Activated T-helper 9 cell treated with anti-CD3 and anti-CD28 coated beads, Interleukin-2, amount 50 U/mL, for 16 hours (primary cell): ENCODE measurements at regions not wholly inside any gene's neighbourhood (a gene's known extent, or its start where the extent isn't known, plus 50 kb on each side); places are given as distances from the start of the nearest gene placed in this dataset.
"Not testable (repeated sequence)": the region's sequence is repeated elsewhere in the genome, so short reads cannot be mapped to it uniquely, and the experiment has no call there.

Experiments used
- DNase-seq: peaks from one replicate; pipeline ENCODE4 v3.0.0-alpha.2; 2020; ENCODE audit warnings: low read depth

DNA sequence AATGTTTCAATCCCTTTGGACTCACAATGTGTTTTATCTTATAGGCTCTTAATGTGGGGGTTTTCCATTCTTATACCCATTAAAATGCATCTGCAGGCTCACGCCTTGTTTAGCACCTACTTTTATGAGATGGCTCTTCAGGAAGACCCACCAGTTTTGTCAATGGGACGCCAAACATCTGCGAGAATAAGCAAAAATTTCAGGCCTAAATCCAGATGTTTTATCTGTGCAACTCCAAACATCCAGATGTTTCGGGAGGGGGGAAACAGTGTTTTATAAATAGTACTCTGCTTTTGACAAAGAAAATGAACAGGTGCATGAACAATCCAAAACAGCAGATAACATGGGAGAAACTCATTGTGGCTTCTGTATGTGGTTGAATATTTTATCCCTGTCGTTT, 342.8 kb downstream of the DHX15 start:
- no peak for DNase-seq

DNA sequence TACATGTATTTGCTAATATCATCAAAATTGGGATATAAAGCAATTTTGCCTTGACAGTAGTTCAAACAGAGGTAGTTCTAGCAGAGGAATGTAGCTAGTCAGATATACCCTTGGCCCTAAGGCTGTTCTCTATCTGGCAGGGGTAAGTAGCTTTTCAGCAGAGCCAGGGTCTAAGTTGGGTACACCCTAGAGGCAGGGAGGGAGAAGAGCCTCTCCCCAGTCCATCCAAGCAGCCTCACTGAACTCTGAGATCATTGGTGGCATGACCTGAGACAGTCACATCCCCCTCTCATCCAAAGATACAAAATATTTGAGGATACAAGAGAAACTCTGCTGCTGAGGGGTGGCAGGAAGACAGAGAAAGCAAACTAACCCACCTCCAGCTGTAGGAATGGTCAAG, 343.7 kb downstream of the DHX15 start:
- DNase-seq, result no peak

DNA sequence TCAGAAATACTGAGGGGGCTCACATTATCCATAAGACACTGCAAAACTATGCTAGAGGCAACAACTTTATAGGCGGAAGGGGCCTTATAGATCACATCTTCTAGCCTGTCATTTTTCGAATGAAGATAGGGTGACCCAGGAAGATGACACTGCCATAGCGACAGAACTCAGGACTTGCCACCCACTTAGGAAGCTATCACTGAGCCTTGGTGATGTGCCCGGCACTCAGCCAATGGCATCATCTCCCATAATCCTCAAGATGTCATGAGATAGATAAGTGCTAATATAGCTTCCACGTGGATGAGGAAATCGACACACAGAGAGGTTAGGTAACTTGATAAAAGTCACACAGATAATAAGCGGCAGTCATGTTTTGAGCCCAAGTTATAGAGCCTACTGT, 346.6 kb downstream of the DHX15 start:
- DNase-seq, result no peak

DNA sequence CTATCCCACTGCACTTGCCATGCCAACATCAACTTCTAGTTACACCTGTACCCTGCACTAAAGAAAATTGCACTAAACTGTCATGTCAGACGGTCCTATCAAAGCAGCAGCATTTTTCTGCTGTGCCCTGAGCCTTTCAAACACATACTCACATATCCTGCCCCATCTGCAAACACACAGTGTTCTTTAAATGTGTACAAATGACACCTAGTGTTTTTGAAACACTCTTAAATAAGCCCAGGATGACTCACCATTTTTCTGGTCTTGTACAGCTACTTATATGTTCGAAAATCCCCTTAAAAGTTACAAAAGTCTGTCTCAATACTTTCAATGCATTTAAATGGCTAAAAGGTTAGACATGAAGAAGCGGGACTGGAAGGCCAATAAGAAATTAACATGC, 346.7 kb upstream of the PPARGC1A start:
- no peak for DNase-seq

DNA sequence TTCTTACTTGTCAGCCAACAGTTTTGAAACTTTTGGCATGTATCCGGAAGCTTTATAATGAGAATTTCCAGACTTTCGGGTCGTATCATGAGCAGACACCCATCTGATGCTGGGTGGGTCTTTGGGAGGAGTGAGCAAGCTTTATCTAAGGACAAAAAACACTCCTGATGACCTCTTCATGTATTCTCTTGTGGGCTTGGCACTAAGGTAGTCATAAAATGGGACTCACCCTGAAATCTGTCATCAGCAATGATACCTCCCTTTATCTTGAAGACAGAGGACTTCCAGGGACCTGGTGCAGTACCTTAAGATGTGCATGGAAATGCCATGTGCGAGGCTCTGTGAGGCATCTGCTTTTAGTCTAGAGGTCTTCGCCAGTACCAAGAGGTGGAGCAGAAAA, 346.3 kb upstream of the PPARGC1A start:
- DNase-seq, result no peak

DNA sequence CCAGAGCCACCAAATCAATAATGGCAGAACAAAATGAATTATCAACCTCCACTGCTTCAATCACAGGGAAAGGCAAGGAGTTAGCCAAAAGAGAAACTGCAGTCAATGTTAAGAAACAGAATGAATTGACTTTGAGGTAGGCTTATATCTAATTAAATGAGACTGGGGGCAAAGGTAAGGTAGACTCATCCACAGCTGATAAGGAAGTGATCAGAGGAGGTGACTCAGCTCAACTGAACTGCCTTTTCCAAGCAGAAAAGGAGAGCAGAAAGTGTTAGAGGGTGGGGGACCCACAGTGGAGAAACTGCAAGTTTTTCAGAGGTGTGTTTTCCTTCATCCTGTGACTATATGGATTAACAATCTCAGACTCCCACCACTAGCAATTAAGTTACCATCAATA, 345.8 kb upstream of the PPARGC1A start:
- no peak for DNase-seq

DNA sequence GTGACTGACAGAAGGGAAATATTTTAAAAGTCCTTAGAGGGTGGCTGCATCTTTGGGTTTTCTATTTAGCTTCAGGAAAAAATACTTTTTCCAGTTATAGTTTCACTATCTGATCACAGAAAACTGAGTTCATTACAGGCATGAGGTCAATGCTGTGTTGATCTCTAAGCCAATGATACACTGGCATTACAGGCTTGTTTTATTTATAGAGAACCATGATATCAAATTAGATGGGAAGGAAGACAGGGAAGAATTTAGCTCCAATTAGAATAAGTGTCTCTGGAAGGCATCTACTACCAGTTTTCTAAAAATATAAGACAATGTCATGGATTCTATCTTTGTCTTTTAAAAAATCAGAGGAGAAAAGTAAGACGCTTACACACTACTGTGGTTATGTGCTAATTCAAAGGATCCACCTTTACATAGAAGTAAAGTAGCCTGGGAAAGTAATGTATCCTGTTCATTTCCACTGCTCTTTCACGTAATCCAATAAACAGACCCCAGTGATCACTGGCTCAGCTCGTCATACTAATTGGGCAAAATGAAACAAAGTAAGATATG, 344.5 kb upstream of the PPARGC1A start:
- no peak for DNase-seq

DNA sequence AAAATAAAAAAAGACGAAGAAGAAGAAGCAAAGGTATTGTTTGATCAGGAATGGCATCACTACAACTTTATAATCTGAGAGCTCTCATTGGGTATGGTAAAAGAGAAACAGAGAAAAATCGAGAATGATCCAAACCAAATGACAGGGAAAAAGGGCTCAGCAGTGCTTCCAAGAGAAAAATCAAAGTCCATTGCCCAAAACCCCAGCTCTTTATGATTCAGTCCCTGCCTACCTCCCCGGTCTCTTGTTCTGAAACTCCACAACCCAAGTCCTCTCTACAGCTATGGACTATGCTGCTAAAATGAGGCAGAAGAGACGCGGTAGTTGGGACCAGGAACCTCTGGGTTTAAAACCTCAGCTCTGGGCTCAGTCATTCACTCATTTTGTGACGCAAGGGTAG, 341.1 kb upstream of the PPARGC1A start:
- no peak for DNase-seq

DNA sequence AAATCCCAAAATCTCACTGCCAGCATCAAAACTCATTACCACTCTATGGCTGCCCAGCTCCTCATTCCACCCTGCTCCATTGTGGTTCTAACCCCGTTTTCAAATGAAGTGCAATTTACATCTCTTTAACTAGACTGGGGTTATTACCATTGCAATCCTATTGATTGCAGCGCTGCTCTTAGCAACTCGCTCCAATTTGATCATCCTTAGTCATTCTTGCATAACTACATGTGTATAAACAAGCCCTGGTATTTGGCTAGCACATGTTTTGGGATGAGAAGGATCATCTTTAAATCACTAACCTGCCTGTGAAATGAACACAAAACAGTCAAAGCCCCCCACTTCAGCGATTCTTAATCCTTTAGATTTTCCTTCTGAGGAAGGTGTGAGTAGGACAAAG, 340.1 kb upstream of the PPARGC1A start:
- DNase-seq, result no peak

DNA sequence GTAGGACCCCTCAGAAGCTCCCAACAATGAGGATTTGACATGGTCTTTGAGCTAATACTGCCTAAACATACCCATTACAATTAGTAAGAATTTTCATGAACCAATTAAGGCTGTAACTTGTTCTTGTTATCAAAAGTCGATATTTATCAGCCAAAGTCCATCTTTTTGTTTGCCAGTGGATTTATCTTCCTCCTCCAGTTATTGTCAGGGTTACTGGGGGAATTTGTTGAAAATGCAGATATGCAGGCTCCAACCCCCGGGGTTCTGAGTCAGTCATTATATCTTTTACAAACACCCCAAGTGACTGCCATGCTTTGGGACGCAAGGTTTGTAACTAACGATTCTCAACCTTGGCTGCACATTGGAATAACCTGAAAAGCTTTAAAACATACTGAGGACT, 338.8 kb upstream of the PPARGC1A start:
- DNase-seq, result no peak

DNA sequence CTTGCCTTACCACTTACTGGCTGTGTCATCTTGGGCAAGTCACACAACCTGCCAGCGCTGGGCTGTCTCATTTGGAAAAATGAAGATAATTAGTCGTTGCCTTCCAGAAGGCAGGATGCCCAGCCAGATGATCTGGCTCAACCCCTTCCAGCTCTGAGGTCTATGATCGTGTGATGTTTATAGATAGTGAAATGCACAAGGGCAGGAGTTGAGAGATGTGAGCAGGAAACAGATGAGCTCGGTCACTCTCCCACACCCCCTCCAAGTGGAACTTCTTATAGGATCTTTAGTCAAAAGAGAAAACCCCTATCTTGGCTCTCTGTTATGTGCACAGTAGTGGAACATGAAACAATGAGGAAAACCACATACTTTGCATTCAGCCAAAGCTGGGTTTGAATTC, 336.8 kb upstream of the PPARGC1A start:
- no peak for DNase-seq

DNA sequence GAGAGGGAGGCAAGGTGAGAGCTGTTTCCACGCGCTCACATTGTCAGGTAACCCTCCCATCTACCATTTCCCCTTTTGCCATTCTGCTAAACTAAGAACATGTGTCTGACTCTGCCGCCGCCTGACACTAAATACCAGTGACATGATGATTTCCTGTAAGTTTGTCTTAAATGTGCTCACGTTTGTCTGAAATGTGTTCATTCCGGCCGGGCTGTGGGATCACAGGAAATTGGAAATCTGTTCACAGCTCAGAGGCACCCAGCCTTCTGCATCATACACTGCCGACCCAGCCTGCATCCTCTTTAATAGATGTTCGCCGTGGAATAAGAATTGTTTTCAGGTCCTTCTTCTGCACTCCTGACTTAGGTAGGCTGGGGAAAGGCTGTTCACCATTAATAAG, 336.2 kb upstream of the PPARGC1A start:
- no peak for DNase-seq

DNA sequence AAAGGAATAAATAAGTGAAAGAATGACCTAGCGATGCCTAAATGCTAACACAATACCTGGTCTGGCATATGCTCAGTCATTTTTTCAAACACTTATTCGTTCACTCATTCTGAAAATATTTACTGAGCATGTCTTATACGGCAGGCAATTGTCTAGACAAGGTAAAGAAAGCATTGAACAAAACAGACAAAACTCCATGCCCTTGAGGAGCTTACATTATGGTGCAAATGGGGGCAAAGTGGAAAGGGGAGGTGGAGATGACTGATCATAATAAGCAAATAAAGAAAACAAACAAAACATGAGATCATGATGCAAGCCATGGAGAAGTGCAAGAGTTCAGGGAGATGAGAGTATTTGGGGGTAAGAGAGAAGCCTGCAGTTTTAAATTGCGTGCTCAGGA, 334.6 kb upstream of the PPARGC1A start:
- no peak for DNase-seq

DNA sequence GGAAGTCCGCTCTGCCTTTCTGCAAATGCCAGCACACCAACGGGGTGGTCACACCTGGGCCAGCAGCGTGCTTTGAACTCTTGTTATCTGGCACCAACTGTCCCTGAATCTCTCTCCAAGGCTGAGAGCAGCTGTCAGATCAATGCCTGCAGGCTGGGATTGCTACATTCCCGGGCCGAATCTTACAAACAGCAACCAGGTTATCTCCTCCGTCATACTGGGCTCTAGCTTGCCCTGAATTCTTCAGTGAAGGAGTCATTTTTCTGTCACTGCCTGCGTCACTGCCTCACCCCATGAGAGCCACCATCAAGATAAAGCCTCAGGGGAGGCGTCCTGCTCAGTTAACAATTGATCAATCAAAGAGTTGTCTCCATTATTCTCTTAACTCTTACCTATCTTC, 329.4 kb upstream of the PPARGC1A start:
- no peak for DNase-seq

DNA sequence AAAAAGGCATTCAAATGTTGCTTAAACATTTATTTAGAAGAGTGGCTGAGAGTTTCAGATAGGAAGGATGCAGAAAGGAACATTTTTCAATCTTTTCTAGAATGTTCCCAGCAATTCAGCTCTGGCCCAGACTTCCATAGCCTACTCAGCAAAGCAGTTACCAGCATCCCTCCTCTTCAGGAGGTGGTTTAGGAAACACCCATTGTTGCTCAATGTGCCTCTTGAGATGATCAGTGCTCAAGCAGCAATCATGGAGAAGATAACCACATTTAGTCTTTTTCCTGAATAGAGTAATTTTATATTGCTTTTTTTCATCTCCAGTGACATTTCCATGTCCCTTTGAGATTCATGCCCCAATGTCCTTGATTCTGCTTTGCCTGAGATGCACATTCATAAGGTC, 328.7 kb upstream of the PPARGC1A start:
- no peak for DNase-seq

DNA sequence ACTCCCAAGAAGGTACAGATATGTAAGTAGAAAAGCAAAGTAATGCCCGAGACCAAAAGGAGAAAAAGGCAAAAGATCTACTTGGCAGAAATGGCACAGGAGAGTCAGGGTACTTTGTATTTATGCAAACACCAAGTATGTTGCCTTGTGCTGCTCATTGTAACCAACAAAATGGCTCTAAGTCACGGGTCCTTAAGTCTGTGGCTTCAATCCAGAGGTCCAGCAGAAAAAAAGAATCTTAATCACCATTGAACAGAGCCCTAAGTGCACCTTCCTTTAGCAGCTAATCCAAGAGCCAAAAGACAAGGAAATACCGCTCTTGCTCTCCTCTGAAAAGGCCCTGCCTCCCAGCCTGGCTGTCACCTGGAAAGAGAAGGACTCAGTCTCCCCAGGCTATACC, 324.9 kb upstream of the PPARGC1A start:
- no peak for DNase-seq

DNA sequence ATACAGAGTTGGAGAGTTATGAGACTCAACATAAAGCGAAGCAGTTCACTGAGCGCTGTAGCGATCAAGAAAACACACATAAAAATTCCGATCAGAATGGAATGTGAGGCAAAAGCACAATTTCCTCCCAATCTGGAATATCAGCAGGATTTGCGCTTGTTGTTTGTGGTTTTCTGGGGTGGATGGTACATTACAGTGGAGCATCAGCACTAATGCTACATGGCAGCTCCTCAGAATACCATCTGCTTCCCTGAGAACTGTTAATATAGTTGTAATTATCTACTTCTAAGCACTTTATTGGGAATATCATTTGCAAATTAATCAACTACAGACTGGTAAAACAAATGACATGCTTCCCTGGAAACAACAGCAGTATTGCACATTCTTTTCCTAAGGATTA, 324.1 kb upstream of the PPARGC1A start:
- DNase-seq, result no peak

DNA sequence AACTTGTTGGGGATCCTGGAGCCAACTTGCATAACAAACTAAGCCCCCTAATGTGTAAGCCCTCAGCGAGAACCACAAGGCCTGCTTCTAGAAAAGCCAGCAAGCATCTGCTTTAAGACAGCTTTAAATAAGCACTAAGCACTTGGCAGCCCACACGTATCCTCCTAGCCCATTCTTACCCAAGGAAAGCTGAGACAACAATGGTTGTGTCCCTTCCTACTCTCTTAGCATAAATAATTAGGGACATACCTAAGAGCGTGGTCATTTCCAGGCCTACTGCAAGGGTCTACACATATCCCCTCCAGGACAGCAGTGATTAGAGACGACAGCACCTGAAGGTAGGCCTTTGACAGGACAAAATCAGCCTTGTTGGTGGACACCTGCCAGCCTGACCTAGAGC, 322.8 kb upstream of the PPARGC1A start:
- no peak for DNase-seq

DNA sequence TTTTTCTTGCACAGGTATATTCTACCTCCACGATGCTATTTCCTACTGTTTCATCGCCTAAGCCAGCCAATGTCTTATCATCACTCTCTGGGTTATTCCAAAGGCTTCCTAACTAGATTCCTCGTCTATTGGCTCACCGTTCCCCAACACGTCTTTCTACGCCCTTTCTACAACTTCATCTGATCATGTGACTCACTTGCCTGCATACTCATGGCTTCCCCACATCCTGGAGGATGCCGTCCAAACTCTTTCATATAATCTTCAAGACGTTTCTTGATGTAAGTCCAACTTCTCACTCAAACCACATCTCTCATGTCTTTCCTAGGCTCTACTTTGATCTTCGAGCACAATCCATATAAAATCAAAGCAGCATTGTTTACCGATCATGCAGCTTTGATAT, 322.0 kb upstream of the PPARGC1A start:
- DNase-seq, result no peak

DNA sequence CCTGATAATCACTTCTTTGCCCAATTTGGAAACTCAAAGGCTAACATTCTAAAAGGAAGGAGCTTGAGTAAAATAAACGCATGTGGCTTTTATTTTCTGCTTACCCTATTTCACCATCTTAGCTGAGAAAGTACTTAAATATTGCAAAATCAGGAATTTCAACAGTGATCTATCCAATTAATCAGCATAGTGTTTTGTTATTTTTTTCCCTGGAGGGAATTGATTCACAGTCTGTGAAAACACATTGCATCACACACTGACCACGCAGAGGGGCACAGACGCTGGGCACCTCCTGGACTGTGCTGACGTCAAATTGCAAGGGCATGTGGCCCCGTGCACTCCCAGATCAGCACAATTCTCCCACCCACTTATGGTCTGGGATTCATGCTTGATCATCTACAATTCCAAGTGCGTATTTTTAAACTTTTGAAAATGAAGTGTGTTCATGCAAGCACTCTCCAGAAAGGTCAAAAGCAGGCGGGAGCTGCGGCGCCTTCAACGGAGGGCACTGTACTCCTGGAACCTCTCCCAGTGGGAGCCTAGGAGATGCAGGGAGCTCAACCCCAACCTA, 320.6 kb upstream of the PPARGC1A start:
- no peak for DNase-seq

DNA sequence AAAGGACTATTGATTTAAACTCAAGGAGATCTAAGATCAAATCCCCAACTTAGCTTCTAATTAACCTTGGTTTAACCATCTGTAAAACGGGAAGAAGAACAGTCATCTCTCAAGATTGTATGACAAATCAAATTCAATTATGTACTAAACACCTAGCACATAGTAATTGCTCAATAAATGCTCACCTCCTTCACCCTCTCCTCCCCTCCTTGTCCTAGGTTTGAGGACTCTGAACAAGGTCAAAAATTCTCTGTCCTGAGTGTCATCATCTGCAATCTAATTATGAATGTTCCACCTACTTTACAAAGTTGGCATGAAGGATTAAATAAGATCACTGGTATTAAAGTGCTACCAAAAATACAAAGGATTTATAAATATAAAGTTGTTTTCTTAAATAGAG, 320.1 kb upstream of the PPARGC1A start:
- DNase-seq, result no peak

DNA sequence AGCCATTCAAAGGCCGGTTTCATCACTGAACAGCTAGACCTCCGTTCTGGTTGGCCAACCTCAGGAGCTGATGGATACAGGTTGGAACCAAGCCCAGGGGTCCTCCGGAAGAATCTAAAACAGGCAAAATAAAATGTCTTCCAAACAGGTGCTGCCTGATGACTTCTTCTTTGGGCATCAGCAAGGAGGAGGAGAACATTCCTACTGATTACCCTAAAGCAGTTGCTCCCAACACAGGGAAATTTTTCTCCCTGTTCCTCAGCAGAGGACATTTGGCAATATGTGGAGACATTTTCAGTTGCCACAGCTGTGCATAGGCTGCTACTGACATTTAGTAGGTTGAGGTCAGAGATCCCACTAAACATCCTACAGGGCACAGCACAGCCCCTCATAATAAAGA, 319.3 kb upstream of the PPARGC1A start:
- DNase-seq, result no peak

DNA sequence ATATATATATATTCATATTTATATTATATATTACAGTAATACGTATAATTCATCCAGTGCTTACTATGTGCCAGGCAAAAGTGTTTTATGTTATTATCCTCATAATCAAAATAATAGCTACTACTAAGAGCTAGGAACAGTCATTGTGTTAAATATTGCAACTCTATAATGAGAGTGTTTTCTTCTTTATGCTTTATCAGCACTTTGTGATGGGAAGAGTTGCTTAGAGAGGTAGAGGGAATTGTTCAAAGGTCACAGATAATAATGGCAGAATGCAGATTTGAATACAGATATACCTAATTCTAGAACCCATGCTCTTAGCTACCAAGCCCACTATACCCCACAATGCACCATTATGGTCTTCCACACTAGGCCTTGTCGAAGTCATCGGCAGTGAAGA, 318.8 kb upstream of the PPARGC1A start:
- DNase-seq, result no peak

DNA sequence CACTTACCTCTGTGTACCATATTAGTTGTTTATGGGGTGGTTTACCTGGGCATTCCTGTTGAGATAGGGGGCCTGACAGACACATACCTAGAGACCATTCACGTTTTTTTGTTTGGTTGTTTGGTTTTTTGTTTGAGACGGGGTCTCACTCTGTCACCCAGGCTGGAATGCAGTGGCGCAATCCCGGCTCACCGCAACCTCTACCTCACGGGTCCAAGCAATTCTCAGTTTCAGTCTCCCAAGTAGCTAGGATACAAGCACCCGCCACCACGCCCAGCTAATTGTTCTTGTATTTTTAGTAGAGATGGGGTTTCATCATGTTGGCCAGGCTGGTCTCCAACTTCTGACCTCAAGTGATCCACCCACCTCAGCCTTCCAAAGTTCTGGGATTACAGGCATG, 314.9 kb upstream of the PPARGC1A start:
- not testable (repeated sequence) for DNase-seq

DNA sequence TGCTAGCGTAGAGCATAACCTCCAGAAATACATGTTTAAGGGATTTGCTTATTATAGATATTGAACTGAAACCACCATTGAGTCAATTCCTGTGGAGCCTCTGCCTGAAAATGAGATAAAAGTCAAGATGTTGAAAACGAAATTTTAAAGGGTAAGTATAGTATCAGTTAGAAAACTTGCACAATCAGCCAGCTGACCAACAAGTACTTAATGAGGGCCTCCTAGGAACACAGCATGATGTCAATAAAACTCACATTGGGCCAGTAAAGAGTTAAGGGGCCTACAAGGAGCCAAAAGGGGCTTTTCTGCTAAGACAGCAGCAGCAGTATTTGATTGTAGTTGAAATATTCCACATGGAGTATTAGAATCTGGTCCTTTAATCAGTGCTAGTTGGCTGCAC, 314.1 kb upstream of the PPARGC1A start:
- DNase-seq, result no peak
